ENCODE measurements at regions not wholly inside any gene's neighbourhood (a gene's known extent, or its start where the extent isn't known, plus 50 kb on each side); places are given as distances from the start of the nearest gene placed in this dataset.

DNA sequence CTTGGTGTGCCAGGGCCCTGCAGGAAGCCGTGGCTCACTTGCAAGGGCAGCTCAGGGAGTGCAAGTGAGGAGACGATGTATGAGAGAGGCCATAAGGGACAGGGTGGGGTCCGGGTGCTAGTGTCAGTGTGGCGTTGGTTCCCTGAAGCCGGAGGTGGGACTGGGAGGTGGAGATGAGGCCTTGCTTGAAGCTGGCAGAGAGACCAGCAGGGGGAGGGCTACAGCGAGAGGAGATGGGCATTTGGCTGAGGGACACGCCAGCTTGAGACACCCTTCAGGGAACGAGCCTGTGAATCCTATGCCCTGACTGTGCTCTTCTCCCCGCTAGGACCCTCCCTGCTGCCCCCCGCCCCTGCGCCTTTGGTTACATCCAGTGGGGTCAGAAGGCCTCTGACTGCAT is 529.1 kb downstream of the TCERG1L start:
- DNase-seq (ENCODE audit: low read depth in 1 of 2, low spot score in 1 of 2), result no peak
- no peaks in the 10 kb centered on the region for H3K27me3 ChIP-seq (ENCODE audit: insufficient read depth, poor library complexity, severe bottlenecking)
- no peak overlapping the region for H3K4me3 ChIP-seq (replicated peaks; ENCODE audit: insufficient read depth, low read length)
- H3K27ac ChIP-seq (replicated peaks), result no peak overlapping the region
- TF ChIP-seq SPI1 (IDR thresholded peaks at IDR 0.05; ENCODE audit: borderline replicate concordance, low read depth) (no peak), GABPA (IDR thresholded peaks at IDR 0.05; ENCODE audit: low read depth) (no peak)

DNA sequence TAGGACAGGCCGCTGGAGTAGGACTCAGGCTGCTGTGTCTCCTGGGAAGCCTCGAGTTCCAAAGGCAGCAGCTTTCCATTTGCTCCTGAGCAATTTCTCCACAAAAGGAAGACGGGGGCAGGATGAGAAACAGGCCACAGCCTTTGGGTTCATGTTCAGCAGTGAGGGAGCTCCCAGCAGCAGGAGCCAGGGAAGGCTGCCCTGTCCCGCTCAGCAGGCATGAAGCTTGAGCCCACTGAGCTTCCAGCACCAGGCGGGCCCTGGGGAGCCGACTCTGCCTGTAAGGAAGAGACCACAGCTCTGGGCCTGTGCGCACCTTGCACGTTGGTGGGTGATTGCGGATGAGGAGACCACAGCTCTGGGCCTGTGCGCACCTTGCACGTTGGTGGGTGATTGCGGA is 527.2 kb downstream of the TCERG1L start:
- no peak for TF ChIP-seq SPI1 (IDR thresholded peaks at IDR 0.05; ENCODE audit: borderline replicate concordance, low read depth)
- H3K27ac ChIP-seq (replicated peaks), result no peak overlapping the region
- no peak for DNase-seq (ENCODE audit: low read depth in 1 of 2, low spot score in 1 of 2)
- no peaks in the 10 kb centered on the region for H3K27me3 ChIP-seq (ENCODE audit: insufficient read depth, poor library complexity, severe bottlenecking)
- H3K4me3 ChIP-seq (replicated peaks; ENCODE audit: insufficient read depth, low read length), result no peak overlapping the region

DNA sequence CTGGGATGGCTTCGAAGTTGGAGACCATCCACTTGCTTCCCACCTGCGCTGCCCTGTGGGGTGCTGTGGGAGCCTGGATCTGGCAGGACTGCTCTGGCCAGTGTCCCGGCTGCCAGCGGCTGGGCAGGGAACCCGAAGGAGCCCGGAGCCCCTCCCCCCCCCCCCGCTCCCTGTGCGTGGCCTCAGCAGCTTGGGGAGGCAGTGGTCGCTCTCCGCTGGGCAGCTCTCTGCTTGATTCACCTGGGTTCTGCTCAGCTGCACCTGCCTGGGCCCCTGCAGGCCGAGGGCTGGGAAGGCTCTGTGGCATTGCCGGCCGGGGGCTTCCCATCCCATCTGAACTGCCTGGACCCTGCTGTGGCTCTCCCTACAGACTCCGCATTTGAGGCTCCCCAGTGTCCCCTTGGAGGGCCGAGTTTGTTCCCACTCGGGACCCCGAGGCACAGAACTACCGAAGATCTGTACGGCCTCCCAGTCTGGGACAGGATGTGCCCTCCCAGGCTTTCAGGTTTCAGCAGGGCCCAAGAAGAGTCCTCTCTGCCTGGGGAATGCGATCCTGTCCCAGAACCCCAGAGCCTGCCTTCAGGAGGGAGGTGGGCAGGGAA is 525.1 kb downstream of the TCERG1L start:
- H3K27me3 ChIP-seq (ENCODE audit: insufficient read depth, poor library complexity, severe bottlenecking), result no peaks in the 10 kb centered on the region
- no peak overlapping the region for H3K4me3 ChIP-seq (replicated peaks; ENCODE audit: insufficient read depth, low read length)
- no peak for TF ChIP-seq SPI1 (IDR thresholded peaks at IDR 0.05; ENCODE audit: borderline replicate concordance, low read depth)
- no peak for TF ChIP-seq GABPA (IDR thresholded peaks at IDR 0.05; ENCODE audit: low read depth)
- TF ChIP-seq POLR2AphosphoS5 (IDR thresholded peaks at IDR 0.05; ENCODE audit: low read depth), result no peak
- TF ChIP-seq, protein P1, sequence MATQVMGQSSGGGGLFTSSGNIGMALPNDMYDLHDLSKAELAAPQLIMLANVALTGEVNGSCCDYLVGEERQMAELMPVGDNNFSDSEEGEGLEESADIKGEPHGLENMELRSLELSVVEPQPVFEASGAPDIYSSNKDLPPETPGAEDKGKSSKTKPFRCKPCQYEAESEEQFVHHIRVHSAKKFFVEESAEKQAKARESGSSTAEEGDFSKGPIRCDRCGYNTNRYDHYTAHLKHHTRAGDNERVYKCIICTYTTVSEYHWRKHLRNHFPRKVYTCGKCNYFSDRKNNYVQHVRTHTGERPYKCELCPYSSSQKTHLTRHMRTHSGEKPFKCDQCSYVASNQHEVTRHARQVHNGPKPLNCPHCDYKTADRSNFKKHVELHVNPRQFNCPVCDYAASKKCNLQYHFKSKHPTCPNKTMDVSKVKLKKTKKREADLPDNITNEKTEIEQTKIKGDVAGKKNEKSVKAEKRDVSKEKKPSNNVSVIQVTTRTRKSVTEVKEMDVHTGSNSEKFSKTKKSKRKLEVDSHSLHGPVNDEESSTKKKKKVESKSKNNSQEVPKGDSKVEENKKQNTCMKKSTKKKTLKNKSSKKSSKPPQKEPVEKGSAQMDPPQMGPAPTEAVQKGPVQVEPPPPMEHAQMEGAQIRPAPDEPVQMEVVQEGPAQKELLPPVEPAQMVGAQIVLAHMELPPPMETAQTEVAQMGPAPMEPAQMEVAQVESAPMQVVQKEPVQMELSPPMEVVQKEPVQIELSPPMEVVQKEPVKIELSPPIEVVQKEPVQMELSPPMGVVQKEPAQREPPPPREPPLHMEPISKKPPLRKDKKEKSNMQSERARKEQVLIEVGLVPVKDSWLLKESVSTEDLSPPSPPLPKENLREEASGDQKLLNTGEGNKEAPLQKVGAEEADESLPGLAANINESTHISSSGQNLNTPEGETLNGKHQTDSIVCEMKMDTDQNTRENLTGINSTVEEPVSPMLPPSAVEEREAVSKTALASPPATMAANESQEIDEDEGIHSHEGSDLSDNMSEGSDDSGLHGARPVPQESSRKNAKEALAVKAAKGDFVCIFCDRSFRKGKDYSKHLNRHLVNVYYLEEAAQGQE (IDR thresholded peaks at IDR 0.05; ENCODE audit: insufficient replicate concordance, low read depth), result no peak
- TF ChIP-seq, protein P2, sequence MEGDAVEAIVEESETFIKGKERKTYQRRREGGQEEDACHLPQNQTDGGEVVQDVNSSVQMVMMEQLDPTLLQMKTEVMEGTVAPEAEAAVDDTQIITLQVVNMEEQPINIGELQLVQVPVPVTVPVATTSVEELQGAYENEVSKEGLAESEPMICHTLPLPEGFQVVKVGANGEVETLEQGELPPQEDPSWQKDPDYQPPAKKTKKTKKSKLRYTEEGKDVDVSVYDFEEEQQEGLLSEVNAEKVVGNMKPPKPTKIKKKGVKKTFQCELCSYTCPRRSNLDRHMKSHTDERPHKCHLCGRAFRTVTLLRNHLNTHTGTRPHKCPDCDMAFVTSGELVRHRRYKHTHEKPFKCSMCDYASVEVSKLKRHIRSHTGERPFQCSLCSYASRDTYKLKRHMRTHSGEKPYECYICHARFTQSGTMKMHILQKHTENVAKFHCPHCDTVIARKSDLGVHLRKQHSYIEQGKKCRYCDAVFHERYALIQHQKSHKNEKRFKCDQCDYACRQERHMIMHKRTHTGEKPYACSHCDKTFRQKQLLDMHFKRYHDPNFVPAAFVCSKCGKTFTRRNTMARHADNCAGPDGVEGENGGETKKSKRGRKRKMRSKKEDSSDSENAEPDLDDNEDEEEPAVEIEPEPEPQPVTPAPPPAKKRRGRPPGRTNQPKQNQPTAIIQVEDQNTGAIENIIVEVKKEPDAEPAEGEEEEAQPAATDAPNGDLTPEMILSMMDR (IDR thresholded peaks at IDR 0.05; ENCODE audit: insufficient read depth, low read length), result no peak
- no peak for DNase-seq (ENCODE audit: low read depth in 1 of 2, low spot score in 1 of 2)
- H3K27ac ChIP-seq (replicated peaks), result no peak overlapping the region

DNA sequence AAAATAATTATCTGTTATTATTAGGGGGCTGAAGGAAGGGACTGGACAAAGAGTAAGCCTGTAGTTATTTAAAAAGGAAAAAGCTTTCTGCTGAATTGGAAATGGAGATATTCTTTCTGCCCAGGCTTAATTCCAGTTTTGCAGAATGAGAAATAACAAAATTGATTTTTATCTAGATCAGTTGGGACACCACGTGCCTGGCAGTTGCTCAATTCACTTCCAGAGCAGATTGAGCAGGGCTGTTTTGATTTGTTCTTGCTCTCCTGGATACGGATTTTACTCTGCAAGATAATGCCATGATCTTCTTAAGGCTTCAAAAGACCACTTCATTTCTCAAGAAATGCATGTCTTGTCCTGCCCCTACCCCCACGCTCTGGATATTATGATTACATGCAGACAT is 524.3 kb downstream of the TCERG1L start:
- H3K4me3 ChIP-seq (replicated peaks; ENCODE audit: insufficient read depth, low read length), result no peak overlapping the region
- no peak overlapping the region for H3K27ac ChIP-seq (replicated peaks)
- no peaks in the 10 kb centered on the region for H3K27me3 ChIP-seq (ENCODE audit: insufficient read depth, poor library complexity, severe bottlenecking)
- no peak for TF ChIP-seq POLR2AphosphoS5 (IDR thresholded peaks at IDR 0.05; ENCODE audit: low read depth)
- TF ChIP-seq GABPA (IDR thresholded peaks at IDR 0.05; ENCODE audit: low read depth), result no peak
- no peak for TF ChIP-seq SPI1 (IDR thresholded peaks at IDR 0.05; ENCODE audit: borderline replicate concordance, low read depth)
- TF ChIP-seq, protein P1 (IDR thresholded peaks at IDR 0.05; ENCODE audit: insufficient replicate concordance, low read depth), result no peak
- TF ChIP-seq, protein P2 (IDR thresholded peaks at IDR 0.05; ENCODE audit: insufficient read depth, low read length), result no peak
- no peak for DNase-seq (ENCODE audit: low read depth in 1 of 2, low spot score in 1 of 2)

DNA sequence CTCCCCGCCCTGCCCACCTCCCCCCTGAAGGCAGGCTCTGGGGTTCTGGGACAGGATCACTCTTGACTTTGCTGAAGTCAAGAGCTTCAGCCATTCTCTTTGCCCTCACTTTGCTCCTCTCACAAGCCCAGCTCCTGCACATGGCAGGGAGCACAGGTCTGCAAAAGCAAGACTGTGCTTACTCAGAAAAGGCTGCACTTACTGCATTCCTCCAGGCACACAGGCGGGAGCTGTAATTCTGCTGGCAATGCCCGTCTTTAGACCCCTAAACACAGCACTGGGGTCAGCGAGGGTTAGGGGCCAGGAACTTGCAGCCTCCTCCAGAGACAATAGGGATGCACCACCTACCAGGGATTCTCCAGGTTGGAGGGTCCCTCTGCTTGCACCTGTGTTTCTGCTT is 523.7 kb downstream of the TCERG1L start:
- Histone ChIP-seq H3K27me3 (ENCODE audit: insufficient read depth, poor library complexity, severe bottlenecking) (no peaks in the 10 kb centered on the region), H3K4me3 (replicated peaks; ENCODE audit: insufficient read depth, low read length) (no peak overlapping the region), H3K27ac (replicated peaks) (no peak overlapping the region)
- no peak for DNase-seq (ENCODE audit: low read depth in 1 of 2, low spot score in 1 of 2)
- TF ChIP-seq GABPA (IDR thresholded peaks at IDR 0.05; ENCODE audit: low read depth), result no peak
